ENCODE measurements at regions not wholly inside any gene's neighbourhood (a gene's known extent, or its start where the extent isn't known, plus 50 kb on each side); places are given as distances from the start of the nearest gene placed in this dataset.

DNA sequence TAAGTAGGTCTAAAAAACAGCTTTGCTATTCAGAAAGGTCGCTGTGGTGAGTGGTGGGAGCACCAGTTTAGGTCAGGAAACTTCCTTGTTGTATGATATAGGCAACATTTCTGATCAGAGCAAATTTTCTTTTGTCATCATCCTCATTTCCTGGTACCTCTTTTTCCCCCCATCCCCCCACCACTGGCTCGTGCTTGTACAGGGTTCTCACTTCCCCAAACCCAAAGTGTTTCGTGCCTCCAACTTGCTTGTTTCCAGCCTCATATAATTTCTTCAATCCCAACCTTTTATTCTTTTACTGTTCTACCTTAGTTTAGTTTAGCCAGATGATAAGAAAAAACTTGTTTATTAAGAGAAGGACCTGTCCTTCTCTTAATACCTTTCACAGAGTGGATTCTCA lies 209.4 kb upstream of the JAG1 start:
- no peak overlapping the region for H3K27ac ChIP-seq
- in situ Hi-C loops (cut with HindIII; ENCODE audit: low pct_ligation_motif_present, low sequenced_read_pairs) = no loop called here
- TF ChIP-seq, protein P1, sequence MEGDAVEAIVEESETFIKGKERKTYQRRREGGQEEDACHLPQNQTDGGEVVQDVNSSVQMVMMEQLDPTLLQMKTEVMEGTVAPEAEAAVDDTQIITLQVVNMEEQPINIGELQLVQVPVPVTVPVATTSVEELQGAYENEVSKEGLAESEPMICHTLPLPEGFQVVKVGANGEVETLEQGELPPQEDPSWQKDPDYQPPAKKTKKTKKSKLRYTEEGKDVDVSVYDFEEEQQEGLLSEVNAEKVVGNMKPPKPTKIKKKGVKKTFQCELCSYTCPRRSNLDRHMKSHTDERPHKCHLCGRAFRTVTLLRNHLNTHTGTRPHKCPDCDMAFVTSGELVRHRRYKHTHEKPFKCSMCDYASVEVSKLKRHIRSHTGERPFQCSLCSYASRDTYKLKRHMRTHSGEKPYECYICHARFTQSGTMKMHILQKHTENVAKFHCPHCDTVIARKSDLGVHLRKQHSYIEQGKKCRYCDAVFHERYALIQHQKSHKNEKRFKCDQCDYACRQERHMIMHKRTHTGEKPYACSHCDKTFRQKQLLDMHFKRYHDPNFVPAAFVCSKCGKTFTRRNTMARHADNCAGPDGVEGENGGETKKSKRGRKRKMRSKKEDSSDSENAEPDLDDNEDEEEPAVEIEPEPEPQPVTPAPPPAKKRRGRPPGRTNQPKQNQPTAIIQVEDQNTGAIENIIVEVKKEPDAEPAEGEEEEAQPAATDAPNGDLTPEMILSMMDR (IDR thresholded peaks at IDR 0.05; ENCODE audit: low read depth, low read length, missing control alignments) = no peak
- no peaks in the 10 kb centered on the region for H3K27me3 ChIP-seq (replicated peaks)
- no peaks in the 10 kb centered on the region for H3K36me3 ChIP-seq (replicated peaks)
- DNase-seq = no peak
- H3K4me3 ChIP-seq (ENCODE audit: low read depth, low read length) = no peak overlapping the region

DNA sequence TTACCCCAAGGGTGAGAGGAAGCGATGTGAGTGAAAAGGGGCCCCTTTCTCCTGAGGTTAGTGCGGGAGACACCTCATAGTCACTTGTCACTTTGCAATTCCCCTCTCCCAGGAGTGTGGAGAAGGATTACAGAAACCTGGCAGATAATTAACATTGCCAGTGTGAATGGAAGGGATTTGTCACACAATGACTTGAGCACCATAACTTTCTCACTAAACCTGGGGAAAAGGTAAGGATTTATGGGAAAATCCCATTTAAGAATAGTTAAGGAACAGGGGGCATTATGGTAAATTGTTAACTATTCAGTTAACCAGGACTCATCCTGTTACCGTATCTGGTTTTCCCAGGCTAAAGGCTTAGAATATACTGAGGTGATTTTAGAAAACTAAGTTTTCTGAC lies 219.5 kb upstream of the JAG1 start:
- DNase-seq = no peak
- Histone ChIP-seq H3K27me3 (replicated peaks) (no peaks in the 10 kb centered on the region), H3K36me3 (replicated peaks) (no peaks in the 10 kb centered on the region), H3K27ac (no peak overlapping the region), H3K4me3 (ENCODE audit: low read depth, low read length) (no peak overlapping the region)
- in situ Hi-C loops (cut with HindIII; ENCODE audit: low pct_ligation_motif_present, low sequenced_read_pairs) = no loop called here
- TF ChIP-seq, protein P1 (IDR thresholded peaks at IDR 0.05; ENCODE audit: low read depth, low read length, missing control alignments) = no peak

DNA sequence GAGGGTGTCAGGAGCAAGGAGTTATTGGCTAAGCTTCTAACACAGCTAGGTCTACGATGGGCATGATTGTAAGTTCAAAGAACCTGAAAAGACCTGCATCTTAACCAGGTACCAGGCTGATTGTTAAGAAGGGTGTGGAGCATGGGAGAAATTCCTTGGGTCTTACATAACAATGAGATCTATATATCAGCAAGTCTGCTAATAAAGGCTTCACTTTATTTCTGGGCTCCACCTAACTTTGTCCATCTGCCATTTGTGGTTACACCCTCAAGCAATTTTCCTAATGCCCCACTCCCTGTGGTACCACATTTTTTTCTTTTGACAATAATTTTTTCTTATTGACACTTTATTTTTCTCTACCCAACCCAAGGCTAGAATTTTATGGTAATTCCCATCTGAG lies 223.5 kb upstream of the JAG1 start:
- TF ChIP-seq, protein P1 (IDR thresholded peaks at IDR 0.05; ENCODE audit: low read depth, low read length, missing control alignments) = no peak

DNA sequence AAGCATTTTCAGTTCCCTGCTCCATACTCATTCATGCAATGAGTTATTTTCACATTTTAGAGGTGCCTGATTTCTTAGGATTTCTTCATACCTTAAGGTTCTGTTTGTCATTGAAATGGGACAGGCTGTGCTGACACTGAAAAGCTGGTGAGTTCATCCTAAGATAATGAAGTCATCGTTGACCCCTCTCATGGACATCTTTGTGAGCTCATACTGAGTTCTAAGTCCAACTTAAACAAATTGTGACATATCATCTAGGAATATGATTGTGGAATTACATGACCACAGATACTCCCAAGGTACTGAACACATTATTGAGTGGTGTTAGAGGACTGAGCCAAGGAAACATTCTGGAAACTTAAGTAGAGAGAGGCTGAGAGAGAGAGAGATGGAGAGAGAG lies 224.8 kb upstream of the JAG1 start:
- Histone ChIP-seq H3K27ac (no peak overlapping the region), H3K36me3 (replicated peaks) (no peaks in the 10 kb centered on the region), H3K27me3 (replicated peaks) (no peaks in the 10 kb centered on the region), H3K4me3 (ENCODE audit: low read depth, low read length) (no peak overlapping the region)
- in situ Hi-C loops (cut with HindIII; ENCODE audit: low pct_ligation_motif_present, low sequenced_read_pairs) = no loop called here
- TF ChIP-seq, protein P1 (IDR thresholded peaks at IDR 0.05; ENCODE audit: low read depth, low read length, missing control alignments) = no peak
- DNase-seq = peak; percentile 10

More for the DNA sequence above, 223.5 kb upstream of the JAG1 start:
- no peak overlapping the region for H3K27ac ChIP-seq
- no peaks in the 10 kb centered on the region for H3K36me3 ChIP-seq (replicated peaks)
- H3K27me3 ChIP-seq (replicated peaks) = no peaks in the 10 kb centered on the region
- in situ Hi-C loops (cut with HindIII; ENCODE audit: low pct_ligation_motif_present, low sequenced_read_pairs) = no loop called here
- no peak for DNase-seq
- no peak overlapping the region for H3K4me3 ChIP-seq (ENCODE audit: low read depth, low read length)

DNA sequence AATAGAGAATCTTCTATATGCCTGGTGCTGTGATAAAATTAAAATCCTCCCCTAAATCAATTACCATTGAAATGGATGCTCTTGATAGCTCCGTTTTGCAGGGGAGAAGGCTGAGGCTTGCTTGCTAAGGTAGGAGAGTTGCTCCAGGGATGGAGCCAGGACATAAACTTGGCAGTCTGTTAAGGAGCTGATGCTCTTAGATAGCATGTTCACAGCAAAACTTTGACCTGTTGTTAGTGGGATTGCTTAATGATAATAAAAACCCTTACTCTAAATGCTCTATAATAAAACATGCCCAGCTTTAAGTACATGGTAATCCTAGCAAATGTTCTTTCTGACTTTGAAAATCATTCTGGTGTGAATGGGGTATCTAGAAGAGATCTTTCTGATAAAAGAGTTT lies 228.4 kb upstream of the JAG1 start:
- TF ChIP-seq, protein P1 (IDR thresholded peaks at IDR 0.05; ENCODE audit: low read depth, low read length, missing control alignments) = no peak

DNA sequence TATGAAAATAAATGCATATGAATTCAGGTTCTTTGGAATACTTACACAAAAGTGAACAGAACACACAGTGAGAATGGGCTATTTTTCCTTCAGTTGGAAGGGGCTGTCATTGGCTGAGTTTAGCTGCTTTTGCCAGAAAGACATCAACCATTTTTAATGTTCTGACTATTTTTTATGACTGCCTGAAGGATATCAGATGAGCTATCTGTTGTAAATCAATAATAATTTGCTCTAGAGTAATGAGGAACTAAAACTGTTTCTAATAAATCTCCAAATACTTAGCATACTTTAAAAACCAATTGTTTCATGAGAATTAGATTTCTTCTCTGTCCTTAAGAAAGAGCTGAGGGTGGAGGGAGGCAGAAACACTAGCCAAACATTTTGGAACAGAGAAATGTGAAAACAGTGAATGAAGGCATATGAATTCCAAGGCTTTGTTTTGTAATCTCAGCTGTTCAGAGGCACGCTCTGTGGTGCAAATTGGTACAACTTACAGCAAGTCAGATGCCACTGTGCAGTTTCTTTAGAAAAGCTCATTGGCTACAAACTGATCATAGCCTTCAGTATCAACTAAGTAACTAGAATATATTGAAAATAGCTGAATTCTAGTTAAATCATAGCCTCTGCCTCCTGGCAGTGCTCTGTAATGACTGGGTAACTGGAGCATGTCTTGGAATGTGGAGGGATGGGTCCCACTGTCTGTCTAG lies 228.9 kb upstream of the JAG1 start:
- H3K4me3 ChIP-seq (ENCODE audit: low read depth, low read length) = no peak overlapping the region
- in situ Hi-C loops (cut with HindIII; ENCODE audit: low pct_ligation_motif_present, low sequenced_read_pairs) = no loop called here
- TF ChIP-seq, protein P1 (IDR thresholded peaks at IDR 0.05; ENCODE audit: low read depth, low read length, missing control alignments) = no peak
- no peak overlapping the region for H3K27ac ChIP-seq
- H3K27me3 ChIP-seq (replicated peaks) = no peaks in the 10 kb centered on the region
- no peaks in the 10 kb centered on the region for H3K36me3 ChIP-seq (replicated peaks)
- DNase-seq = no peak

More for the DNA sequence above, 228.4 kb upstream of the JAG1 start:
- no peak for DNase-seq
- no peak overlapping the region for H3K27ac ChIP-seq
- H3K4me3 ChIP-seq (ENCODE audit: low read depth, low read length) = no peak overlapping the region
- no peaks in the 10 kb centered on the region for H3K27me3 ChIP-seq (replicated peaks)
- in situ Hi-C loops (cut with HindIII; ENCODE audit: low pct_ligation_motif_present, low sequenced_read_pairs) = no loop called here
- H3K36me3 ChIP-seq (replicated peaks) = no peaks in the 10 kb centered on the region
